Keratinocyte (primary cell): ENCODE measurements at regions not wholly inside any gene's neighbourhood (a gene's known extent, or its start where the extent isn't known, plus 50 kb on each side); places are given as distances from the start of the nearest gene placed in this dataset.

Experiments
- CTCF ChIP-seq, 3 experiments: IDR thresholded peaks in 1 of 3; conservative IDR thresholded peaks in 1 of 3; optimal IDR thresholded peaks in 1 of 3; 2 replicates in 2 of 3; 3 replicates in 1 of 3; pipeline versions ENCODE3 to v1.5.1; 2011; ENCODE audit warnings: low read length in 3 of 3, mild to moderate bottlenecking in 3 of 3, moderate library complexity in 2 of 3, control low read depth in 1 of 3, inconsistent platforms in 1 of 3; ENCODE audit not compliant: insufficient read depth in 2 of 3; ENCODE audit errors: extremely low read depth in 1 of 3
- EZH2 ChIP-seq: IDR thresholded peaks from one replicate; pipeline ENCODE4 v1.6.1; 2012; ENCODE audit warnings: inconsistent platforms, mild to moderate bottlenecking, low read length, moderate library complexity

- peak in 2 of 3 experiments; percentile 16 to 27 for TF ChIP-seq CTCF (optimal IDR thresholded peaks at IDR 0.05 in 1 of 3, IDR thresholded peaks at IDR 0.05 in 1 of 3, conservative IDR thresholded peaks at IDR 0.05 in 1 of 3; ENCODE audit: extremely low read depth in 1 of 3, insufficient read depth in 2 of 3, low read length in 3 of 3)
- TF ChIP-seq EZH2, result no peak
These were observed 226.7 kb downstream of the RFC3 start for GRCh38 chr13:34044660-34045080.
